ENCODE measurements at regions not wholly inside any gene's neighbourhood (a gene's known extent, or its start where the extent isn't known, plus 50 kb on each side); places are given as distances from the start of the nearest gene placed in this dataset.
A peak's percentile ranks its signal among the peaks of the same experiment; 100 is the strongest.

GRCh38 chr1:172905452-172905851, 145.3 kb downstream of the TNFSF18 start:
- TF ChIP-seq, protein P1, sequence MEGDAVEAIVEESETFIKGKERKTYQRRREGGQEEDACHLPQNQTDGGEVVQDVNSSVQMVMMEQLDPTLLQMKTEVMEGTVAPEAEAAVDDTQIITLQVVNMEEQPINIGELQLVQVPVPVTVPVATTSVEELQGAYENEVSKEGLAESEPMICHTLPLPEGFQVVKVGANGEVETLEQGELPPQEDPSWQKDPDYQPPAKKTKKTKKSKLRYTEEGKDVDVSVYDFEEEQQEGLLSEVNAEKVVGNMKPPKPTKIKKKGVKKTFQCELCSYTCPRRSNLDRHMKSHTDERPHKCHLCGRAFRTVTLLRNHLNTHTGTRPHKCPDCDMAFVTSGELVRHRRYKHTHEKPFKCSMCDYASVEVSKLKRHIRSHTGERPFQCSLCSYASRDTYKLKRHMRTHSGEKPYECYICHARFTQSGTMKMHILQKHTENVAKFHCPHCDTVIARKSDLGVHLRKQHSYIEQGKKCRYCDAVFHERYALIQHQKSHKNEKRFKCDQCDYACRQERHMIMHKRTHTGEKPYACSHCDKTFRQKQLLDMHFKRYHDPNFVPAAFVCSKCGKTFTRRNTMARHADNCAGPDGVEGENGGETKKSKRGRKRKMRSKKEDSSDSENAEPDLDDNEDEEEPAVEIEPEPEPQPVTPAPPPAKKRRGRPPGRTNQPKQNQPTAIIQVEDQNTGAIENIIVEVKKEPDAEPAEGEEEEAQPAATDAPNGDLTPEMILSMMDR (IDR thresholded peaks at IDR 0.05 in 2 of 3, conservative IDR thresholded peaks at IDR 0.05 in 1 of 3; ENCODE audit: borderline replicate concordance in 1 of 3, insufficient read depth in 1 of 3, low read depth in 2 of 3, low read length in 2 of 3) = no peak
- TF ChIP-seq CEBPB (IDR thresholded peaks at IDR 0.05; ENCODE audit: low read depth) (no peak), MAX (IDR thresholded peaks at IDR 0.05) (no peak), POLR2AphosphoS5 (IDR thresholded peaks at IDR 0.05; ENCODE audit: low read depth, low read length) (no peak), EZH2phosphoT487 (IDR thresholded peaks at IDR 0.05; ENCODE audit: borderline replicate concordance) (no peak), POLR2A (IDR thresholded peaks at IDR 0.05; ENCODE audit: borderline replicate concordance, extremely low read depth, insufficient read depth, insufficient read length) (no peak), EZH2 (IDR thresholded peaks at IDR 0.05) (no peak), EGR1 (IDR thresholded peaks at IDR 0.05; ENCODE audit: low read depth) (0 out of 2 replicates have a peak, but pooled peaks have one; percentile 24), RAD21 (IDR thresholded peaks at IDR 0.05; ENCODE audit: low read depth) (no peak), TCF7L2 (IDR thresholded peaks at IDR 0.05; ENCODE audit: borderline replicate concordance, extremely low read depth, insufficient read depth, insufficient read length) (no peak)
- TF ChIP-seq, protein P2, sequence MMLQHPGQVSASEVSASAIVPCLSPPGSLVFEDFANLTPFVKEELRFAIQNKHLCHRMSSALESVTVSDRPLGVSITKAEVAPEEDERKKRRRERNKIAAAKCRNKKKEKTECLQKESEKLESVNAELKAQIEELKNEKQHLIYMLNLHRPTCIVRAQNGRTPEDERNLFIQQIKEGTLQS (IDR thresholded peaks at IDR 0.05) = no peak
